ENCODE measurements at regions not wholly inside any gene's neighbourhood (a gene's known extent, or its start where the extent isn't known, plus 50 kb on each side); places are given as distances from the start of the nearest gene placed in this dataset.

GRCh38 chr6:23681743-23682142, 444.3 kb upstream of the NRSN1 start:
- DNase-seq (no peak), ATAC-seq (no peak)
- TF ChIP-seq CTCF (IDR thresholded peaks at IDR 0.05): no peak
- H3K4me3 ChIP-seq: no peak overlapping the region
- no peaks in the 10 kb centered on the region for H3K27me3 ChIP-seq
- peaks cover 0 to 9% (median 0%) of the 10 kb centered on the region in 11 donors for H3K9me3 ChIP-seq
- H3K4me1 ChIP-seq: no peaks in the 10 kb centered on the region
- H3K27ac ChIP-seq: no peak overlapping the region
- no peaks in the 10 kb centered on the region for H3K36me3 ChIP-seq
- WGBS, 2 donors: 48 to 49% methylated on average over 3 of the region's 3 CpGs
- intact Hi-C loops (cut with DNase I): no loop called here

DNA sequence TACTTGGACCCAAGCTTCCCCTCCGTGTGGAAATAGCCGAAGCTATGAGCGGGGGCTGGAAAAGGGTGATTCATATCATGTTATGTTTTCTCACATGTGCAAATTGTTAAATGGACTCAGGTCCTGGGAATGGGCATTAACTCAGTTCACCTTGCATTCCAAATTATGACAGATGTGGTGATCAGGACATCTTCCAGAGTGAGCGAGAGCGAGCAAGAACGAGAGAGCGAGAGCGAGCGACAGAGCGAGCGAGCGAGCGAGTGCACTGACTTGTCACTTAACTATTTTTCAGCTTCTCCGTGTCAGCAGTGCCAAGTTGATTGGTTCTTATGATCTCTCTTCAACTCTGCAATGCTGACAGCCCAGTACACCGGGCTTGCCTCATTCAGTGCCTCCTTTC, 437.4 kb upstream of the NRSN1 start:
- no peaks in the 10 kb centered on the region for H3K36me3 ChIP-seq
- H3K4me1 ChIP-seq: no peaks in the 10 kb centered on the region
- H3K9me3 ChIP-seq: peaks cover 0 to 5% (median 0%) of the 10 kb centered on the region in 11 donors
- WGBS, 2 donors: 60 to 72% methylated on average over 15 of the region's 15 CpGs
- H3K4me3 ChIP-seq: no peak overlapping the region
- intact Hi-C loops (cut with DNase I): no loop called here
- no peak overlapping the region for H3K27ac ChIP-seq
- DNase-seq (no peak), ATAC-seq (no peak)
- H3K27me3 ChIP-seq: no peaks in the 10 kb centered on the region
- TF ChIP-seq CTCF (IDR thresholded peaks at IDR 0.05): no peak

GRCh38 chr6:23690453-23691049, 435.5 kb upstream of the NRSN1 start:
- no peaks in the 10 kb centered on the region for H3K4me1 ChIP-seq
- 83 to 85% methylated on average over 5 of the region's 5 CpGs for WGBS, 2 donors
- H3K27me3 ChIP-seq: no peaks in the 10 kb centered on the region
- intact Hi-C loops (cut with DNase I): no loop called here
- no peak for DNase-seq
- no peak for ATAC-seq
- H3K27ac ChIP-seq: no peak overlapping the region
- H3K4me3 ChIP-seq: no peak overlapping the region
- peaks cover 0 to 5% (median 0%) of the 10 kb centered on the region in 11 donors for H3K9me3 ChIP-seq
- no peaks in the 10 kb centered on the region for H3K36me3 ChIP-seq
- no peak for TF ChIP-seq CTCF (IDR thresholded peaks at IDR 0.05)

- intact Hi-C loops (cut with DNase I): no loop called here
- H3K4me3 ChIP-seq: no peak overlapping the region
- 83% methylated on average over 2 of the region's 2 CpGs for WGBS, 2 donors
- ATAC-seq (no peak), DNase-seq (no peak)
- H3K9me3 ChIP-seq: peaks cover 0 to 5% (median 0%) of the 10 kb centered on the region in 11 donors
- no peaks in the 10 kb centered on the region for H3K27me3 ChIP-seq
- TF ChIP-seq CTCF (IDR thresholded peaks at IDR 0.05): no peak
- H3K36me3 ChIP-seq: no peaks in the 10 kb centered on the region
- H3K27ac ChIP-seq: no peak overlapping the region
- no peaks in the 10 kb centered on the region for H3K4me1 ChIP-seq
Measured at GRCh38 chr6:23692184-23692583, 433.8 kb upstream of the NRSN1 start.
